Inferior parietal cortex (tissue), 1 donor: ENCODE measurements at regions not wholly inside any gene's neighbourhood (a gene's known extent, or its start where the extent isn't known, plus 50 kb on each side); places are given as distances from the start of the nearest gene placed in this dataset.

Source experiments
- DNase-seq: peaks from one replicate; pipeline ENCODE4 v3.0.0-alpha.2; 2016; ENCODE audit errors: extremely low spot score

- no peak for DNase-seq
Observed at GRCh38 chr4:81946996-81947395, 426.8 kb downstream of the HNRNPD start.

- no peak for DNase-seq
Observed at GRCh38 chr4:81930506-81931238, 443.1 kb downstream of the HNRNPD start.

- no peak for DNase-seq
Observed at GRCh38 chr4:81923140-81923539, 450.7 kb downstream of the HNRNPD start.

- no peak for DNase-seq
Observed at GRCh38 chr4:81922313-81922712, 450.6 kb upstream of the RASGEF1B start.

GRCh38 chr4:81921751-81922159, 450.0 kb upstream of the RASGEF1B start:
- DNase-seq, result no peak

GRCh38 chr4:81919810-81920209, 448.1 kb upstream of the RASGEF1B start:
- DNase-seq, result no peak

GRCh38 chr4:81919223-81919622, 447.5 kb upstream of the RASGEF1B start:
- DNase-seq, result no peak

- no peak for DNase-seq
Observed at GRCh38 chr4:81915430-81915829, 443.7 kb upstream of the RASGEF1B start.

- DNase-seq, result no peak
Observed at GRCh38 chr4:81914623-81915022, 442.9 kb upstream of the RASGEF1B start.

GRCh38 chr4:81913427-81913879, 441.7 kb upstream of the RASGEF1B start:
- peak; percentile 23 for DNase-seq

- DNase-seq, result no peak
Observed at GRCh38 chr4:81912376-81913030, 440.8 kb upstream of the RASGEF1B start.

GRCh38 chr4:81906905-81907304, 435.2 kb upstream of the RASGEF1B start:
- DNase-seq, result no peak

- no peak for DNase-seq
Observed at GRCh38 chr4:81905971-81906370, 434.3 kb upstream of the RASGEF1B start.

- no peak for DNase-seq
Observed at GRCh38 chr4:81904121-81904520, 432.4 kb upstream of the RASGEF1B start.

- no peak for DNase-seq
Observed at GRCh38 chr4:81903212-81903611, 431.5 kb upstream of the RASGEF1B start.

GRCh38 chr4:81898862-81899504, 427.3 kb upstream of the RASGEF1B start:
- DNase-seq, result no peak

GRCh38 chr4:81896936-81897335, 425.2 kb upstream of the RASGEF1B start:
- DNase-seq, result no peak

GRCh38 chr4:81891005-81891996, 419.6 kb upstream of the RASGEF1B start:
- DNase-seq, result no peak

GRCh38 chr4:81884986-81885385, 413.3 kb upstream of the RASGEF1B start:
- no peak for DNase-seq

GRCh38 chr4:81883530-81884450, 412.1 kb upstream of the RASGEF1B start:
- no peak for DNase-seq

GRCh38 chr4:81883004-81883403, 411.3 kb upstream of the RASGEF1B start:
- no peak for DNase-seq
